ENCODE measurements at regions not wholly inside any gene's neighbourhood (a gene's known extent, or its start where the extent isn't known, plus 50 kb on each side); places are given as distances from the start of the nearest gene placed in this dataset.

DNA sequence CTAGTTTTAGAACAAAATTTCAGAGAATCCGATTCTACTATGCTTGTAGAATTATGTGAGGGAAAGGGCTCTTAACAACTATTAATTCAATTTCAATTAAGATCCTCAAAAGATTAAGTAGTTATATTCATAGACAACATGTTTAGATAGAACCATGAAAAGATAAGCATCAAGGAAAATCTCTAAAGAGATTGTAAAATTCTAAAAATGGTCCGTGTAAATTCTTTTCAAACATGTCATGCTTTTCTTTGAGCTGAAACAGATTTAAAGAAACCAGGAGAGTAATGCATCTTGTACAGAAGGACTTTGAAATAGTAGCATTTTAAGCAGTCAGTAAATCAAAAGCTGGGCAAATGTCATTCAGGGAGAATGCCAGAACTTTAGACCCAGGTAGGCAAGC lies 1080.6 kb upstream of the B3GALT2 start:
- TF ChIP-seq, protein P1, sequence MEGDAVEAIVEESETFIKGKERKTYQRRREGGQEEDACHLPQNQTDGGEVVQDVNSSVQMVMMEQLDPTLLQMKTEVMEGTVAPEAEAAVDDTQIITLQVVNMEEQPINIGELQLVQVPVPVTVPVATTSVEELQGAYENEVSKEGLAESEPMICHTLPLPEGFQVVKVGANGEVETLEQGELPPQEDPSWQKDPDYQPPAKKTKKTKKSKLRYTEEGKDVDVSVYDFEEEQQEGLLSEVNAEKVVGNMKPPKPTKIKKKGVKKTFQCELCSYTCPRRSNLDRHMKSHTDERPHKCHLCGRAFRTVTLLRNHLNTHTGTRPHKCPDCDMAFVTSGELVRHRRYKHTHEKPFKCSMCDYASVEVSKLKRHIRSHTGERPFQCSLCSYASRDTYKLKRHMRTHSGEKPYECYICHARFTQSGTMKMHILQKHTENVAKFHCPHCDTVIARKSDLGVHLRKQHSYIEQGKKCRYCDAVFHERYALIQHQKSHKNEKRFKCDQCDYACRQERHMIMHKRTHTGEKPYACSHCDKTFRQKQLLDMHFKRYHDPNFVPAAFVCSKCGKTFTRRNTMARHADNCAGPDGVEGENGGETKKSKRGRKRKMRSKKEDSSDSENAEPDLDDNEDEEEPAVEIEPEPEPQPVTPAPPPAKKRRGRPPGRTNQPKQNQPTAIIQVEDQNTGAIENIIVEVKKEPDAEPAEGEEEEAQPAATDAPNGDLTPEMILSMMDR (IDR thresholded peaks at IDR 0.05 in 4 of 5, conservative IDR thresholded peaks at IDR 0.05 in 1 of 5), result no peak
- no peak for TF ChIP-seq POLR2A (IDR thresholded peaks at IDR 0.05)
